ENCODE measurements at regions not wholly inside any gene's neighbourhood (a gene's known extent, or its start where the extent isn't known, plus 50 kb on each side); places are given as distances from the start of the nearest gene placed in this dataset.

GRCh38 chr2:200747668-200748618, 63.8 kb upstream of the BZW1 start (continued):
- TF ChIP-seq E2F1 (CRISPR knock-in tag; IDR thresholded peaks at IDR 0.05), result 0 out of 2 replicates have a peak, but pooled peaks have one; percentile 32
- peak; percentile 90; the same call in 1 of the 2 replicates for TF ChIP-seq NFIC (IDR thresholded peaks at IDR 0.05; ENCODE audit: low read length)
- TF ChIP-seq ZFP36L2 (CRISPR knock-in tag; IDR thresholded peaks at IDR 0.05), result no peak
- TF ChIP-seq ZNF770 (CRISPR knock-in tag; IDR thresholded peaks at IDR 0.05), result 0 out of 2 replicates have a peak, but pooled peaks have one; percentile 42
- TF ChIP-seq HOXA3 (CRISPR knock-in tag; IDR thresholded peaks at IDR 0.05), result peak; percentile 79
- TF ChIP-seq ARID3A (IDR thresholded peaks at IDR 0.05; ENCODE audit: low read depth, low read length), result peak; percentile 94
- TF ChIP-seq MIXL1 (CRISPR knock-in tag; IDR thresholded peaks at IDR 0.05), result peak; percentile 85
- peak; percentile 69 for TF ChIP-seq SAP130 (CRISPR knock-in tag; IDR thresholded peaks at IDR 0.05; ENCODE audit: low read depth)
- no peak for TF ChIP-seq ZSCAN12 (CRISPR knock-in tag; IDR thresholded peaks at IDR 0.05)
- peak; percentile 54; the same call in 1 of the 2 replicates for TF ChIP-seq ARID4A (CRISPR knock-in tag; IDR thresholded peaks at IDR 0.05; ENCODE audit: borderline replicate concordance)
- no peak for TF ChIP-seq DNMT3B (CRISPR knock-in tag; conservative IDR thresholded peaks at IDR 0.05)
- 0 out of 2 replicates have a peak, but pooled peaks have one; percentile 60 for TF ChIP-seq BRD4 (CRISPR knock-in tag; IDR thresholded peaks at IDR 0.05)
- TF ChIP-seq HBP1 (CRISPR knock-in tag; IDR thresholded peaks at IDR 0.05; ENCODE audit: low read depth), result no peak
- TF ChIP-seq NCOR1 (IDR thresholded peaks at IDR 0.05; ENCODE audit: borderline replicate concordance, low read length), result peak; percentile 76; the same call in 1 of the 2 replicates
- no peak for TF ChIP-seq RELA (CRISPR knock-in tag; IDR thresholded peaks at IDR 0.05)
- no peak for TF ChIP-seq SOX6 (IDR thresholded peaks at IDR 0.05)
- peak; percentile 90 for TF ChIP-seq SOX6 (CRISPR knock-in tag; IDR thresholded peaks at IDR 0.05)
- TF ChIP-seq ZFP36 (IDR thresholded peaks at IDR 0.05; ENCODE audit: borderline replicate concordance, low read depth, low read length, partially characterized antibody), result peak; percentile 15
- no peak for TF ChIP-seq ZNF605 (CRISPR knock-in tag; IDR thresholded peaks at IDR 0.05)

Data from HepG2 (cell line).